ENCODE measurements at regions not wholly inside any gene's neighbourhood (a gene's known extent, or its start where the extent isn't known, plus 50 kb on each side); places are given as distances from the start of the nearest gene placed in this dataset.

DNA sequence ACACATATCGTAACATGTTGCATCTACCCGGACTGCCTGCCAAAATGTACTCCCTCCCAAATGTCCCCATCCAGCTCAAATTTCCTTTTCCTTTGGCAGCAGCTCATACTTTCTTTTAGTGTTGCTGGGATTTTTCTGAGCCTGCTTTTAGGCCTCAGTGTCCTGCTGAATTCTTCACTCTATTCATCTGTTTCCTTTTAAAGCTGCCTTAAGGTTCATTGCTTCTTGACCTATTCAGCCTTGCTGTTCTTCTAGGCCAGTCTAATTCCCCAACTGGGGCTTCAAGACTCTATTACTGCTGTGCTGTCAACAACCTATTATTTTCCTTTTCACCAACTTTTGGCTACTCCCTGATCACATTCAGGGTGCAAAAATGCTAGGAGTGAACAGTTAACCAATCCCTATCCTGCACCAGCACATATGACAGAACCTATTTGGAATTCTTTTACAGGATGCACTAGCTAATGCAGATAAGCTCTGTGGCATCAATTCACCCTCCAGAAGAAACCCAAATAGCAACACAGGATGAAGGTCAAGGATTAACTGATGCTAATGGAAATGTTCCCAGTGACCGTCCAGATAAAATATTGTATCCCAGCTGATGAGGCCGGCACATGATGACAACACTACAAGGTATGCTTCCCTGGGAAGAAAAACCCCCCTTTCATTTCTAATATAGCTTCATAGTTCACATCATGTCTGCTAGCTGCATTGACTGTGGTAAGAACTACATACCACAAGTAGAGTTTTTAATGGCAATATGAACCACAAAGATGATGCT is 114.7 kb upstream of the TTC29 start:
- Histone ChIP-seq H3K9me3 (ENCODE audit: control insufficient read depth, low read depth, low read length) (no peaks in the 10 kb centered on the region), H3K79me1 (ENCODE audit: insufficient read depth, low read depth, low read length, poor library complexity, severe bottlenecking) (no peaks in the 10 kb centered on the region), H3K9ac (ENCODE audit: extremely low read depth, insufficient read length, low read length) (no peak overlapping the region), H3K56ac (ENCODE audit: insufficient read length, low read depth, low read length) (no peak overlapping the region), H3T11ph (ENCODE audit: low read length) (no peak overlapping the region), H4K8ac (replicated peaks; ENCODE audit: insufficient read length, low read depth, low read length) (no peak overlapping the region), H3K4me1 (ENCODE audit: insufficient read depth, low read length) (no peaks in the 10 kb centered on the region; the same call in 1 of the 2 replicates), H2BK12ac (ENCODE audit: insufficient read length, low read depth, low read length) (no peak overlapping the region), H2AFZ (ENCODE audit: low read length) (no peak overlapping the region), H3K14ac (ENCODE audit: insufficient read depth, low read length) (no peak overlapping the region), H2BK20ac (ENCODE audit: low read depth, low read length, poor library complexity, severe bottlenecking) (no peak overlapping the region), H4K5ac (ENCODE audit: insufficient read length, low read depth, low read length) (no peak overlapping the region), H3K79me2 (ENCODE audit: insufficient read depth, low read length) (no peaks in the 10 kb centered on the region), H3K23me2 (ENCODE audit: insufficient read length, low read depth, low read length, poor library complexity, severe bottlenecking) (no peaks in the 10 kb centered on the region), H2BK15ac (ENCODE audit: low read depth, low read length) (no peak overlapping the region), H4K20me1 (ENCODE audit: control insufficient read depth, insufficient read depth, insufficient read length) (no peaks in the 10 kb centered on the region), H2BK5ac (ENCODE audit: insufficient read length, low read length) (no peak overlapping the region), H3K4ac (ENCODE audit: low read depth, low read length) (no peak overlapping the region), H4K91ac (ENCODE audit: insufficient read length, low read depth, low read length) (no peak overlapping the region), H3K18ac (ENCODE audit: insufficient read length, low read depth, low read length) (no peak overlapping the region), H3K27me3 (ENCODE audit: insufficient read depth, low read length) (no peaks in the 10 kb centered on the region), H2AK5ac (ENCODE audit: insufficient read length, low read length) (no peak overlapping the region), H3K27ac (ENCODE audit: insufficient read length, low read depth, low read length) (no peak overlapping the region), H2BK120ac (ENCODE audit: low read depth, low read length, poor library complexity, severe bottlenecking) (no peak overlapping the region), H3K4me2 (ENCODE audit: insufficient read depth, insufficient read length, low read length) (no peak overlapping the region), H3K23ac (ENCODE audit: insufficient read length, low read depth, low read length) (no peak overlapping the region)
- H3K36me3 Mint-ChIP-seq (ENCODE audit: insufficient read depth in 1 of 3, low read depth in 3 of 3): no peaks in the 10 kb centered on the region
- no peak overlapping the region for H3K4me3 Mint-ChIP-seq
- DNase-seq: no peak
- H3K27me3 Mint-ChIP-seq (ENCODE audit: low read depth): no peaks in the 10 kb centered on the region
- H3K9me3 Mint-ChIP-seq: no peaks in the 10 kb centered on the region
- WGBS (ENCODE audit: extremely low coverage, insufficient read length, low lambda C conversion rate): no CpG with 5 or more reads among the region's 4 CpGs
- peaks cover 20 to 24% of the 10 kb centered on the region in 2 experiments for H3K4me1 Mint-ChIP-seq
- no peak overlapping the region for H3K27ac Mint-ChIP-seq
- TF ChIP-seq, protein P1, sequence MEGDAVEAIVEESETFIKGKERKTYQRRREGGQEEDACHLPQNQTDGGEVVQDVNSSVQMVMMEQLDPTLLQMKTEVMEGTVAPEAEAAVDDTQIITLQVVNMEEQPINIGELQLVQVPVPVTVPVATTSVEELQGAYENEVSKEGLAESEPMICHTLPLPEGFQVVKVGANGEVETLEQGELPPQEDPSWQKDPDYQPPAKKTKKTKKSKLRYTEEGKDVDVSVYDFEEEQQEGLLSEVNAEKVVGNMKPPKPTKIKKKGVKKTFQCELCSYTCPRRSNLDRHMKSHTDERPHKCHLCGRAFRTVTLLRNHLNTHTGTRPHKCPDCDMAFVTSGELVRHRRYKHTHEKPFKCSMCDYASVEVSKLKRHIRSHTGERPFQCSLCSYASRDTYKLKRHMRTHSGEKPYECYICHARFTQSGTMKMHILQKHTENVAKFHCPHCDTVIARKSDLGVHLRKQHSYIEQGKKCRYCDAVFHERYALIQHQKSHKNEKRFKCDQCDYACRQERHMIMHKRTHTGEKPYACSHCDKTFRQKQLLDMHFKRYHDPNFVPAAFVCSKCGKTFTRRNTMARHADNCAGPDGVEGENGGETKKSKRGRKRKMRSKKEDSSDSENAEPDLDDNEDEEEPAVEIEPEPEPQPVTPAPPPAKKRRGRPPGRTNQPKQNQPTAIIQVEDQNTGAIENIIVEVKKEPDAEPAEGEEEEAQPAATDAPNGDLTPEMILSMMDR (conservative IDR thresholded peaks at IDR 0.05): no peak

All from H9 (cell line).